K562 (cell line): ENCODE measurements at regions not wholly inside any gene's neighbourhood (a gene's known extent, or its start where the extent isn't known, plus 50 kb on each side); places are given as distances from the start of the nearest gene placed in this dataset.
A peak's percentile ranks its signal among the peaks of the same experiment; 100 is the strongest.

Experiments
- C11orf30 ChIP-seq: fragments of 450-650 bp; IDR thresholded peaks from 2 replicates; pipeline ENCODE4 v1.6.1; 2016; ENCODE audit warnings: low read depth, mild to moderate bottlenecking
- CBFA2T2 ChIP-seq: fragments of 450-650 bp; conservative IDR thresholded peaks from 2 replicates; pipeline ENCODE4 v1.6.1; 2017; ENCODE audit warnings: mild to moderate bottlenecking
- DPF2 ChIP-seq: fragments of 450-650 bp; IDR thresholded peaks from 2 replicates; pipeline ENCODE4 v1.6.1; 2016
- HDAC1 ChIP-seq, 2 experiments: fragments of 450-650 bp; IDR thresholded peaks; 2 replicates each; pipeline ENCODE4 v1.6.1; 2016 to 2017; ENCODE audit warnings: inconsistent platforms in 1 of 2, mild to moderate bottlenecking in 1 of 2, moderate library complexity in 1 of 2
- ILK ChIP-seq: fragments of 450-650 bp; IDR thresholded peaks from 2 replicates; pipeline ENCODE4 v1.6.1; 2016; ENCODE audit warnings: missing genetic modification characterization, low read depth, mild to moderate bottlenecking, missing compliant biosample characterization, moderate library complexity, borderline replicate concordance
- MAFK ChIP-seq: IDR thresholded peaks from 2 replicates; pipeline ENCODE4 v1.6.1; 2011; ENCODE audit warnings: low read length, improper control_type of control experiment
- RAD21 ChIP-seq, 2 experiments: fragments of 250-450 bp in 1 of 2; fragments of 450-650 bp in 1 of 2; sonication (Bioruptor Pico) in 1 of 2; formaldehyde crosslinking in 1 of 2; IDR thresholded peaks in 1 of 2; conservative IDR thresholded peaks in 1 of 2; 2 replicates each; pipeline versions ENCODE4 v1.4.0 to v1.8.0; 2020 to 2022; ENCODE audit warnings: mild to moderate bottlenecking in 2 of 2, moderate library complexity in 1 of 2
- TCF3 ChIP-seq: sonication (generic); formaldehyde crosslinking; IDR thresholded peaks from 2 replicates; pipeline ENCODE4 v1.4.0; 2020; ENCODE audit warnings: mild to moderate bottlenecking, missing genetic modification reagents
- THRAP3 ChIP-seq: fragments of 450-650 bp; IDR thresholded peaks from 2 replicates; pipeline ENCODE4 v1.6.1; 2016; ENCODE audit warnings: mild to moderate bottlenecking, inconsistent platforms, borderline replicate concordance
- ZNF395 ChIP-seq: fragments of 200-800 bp; sonication (Bioruptor generic); IDR thresholded peaks from 2 replicates; pipeline ENCODE4 v1.6.1; 2017; ENCODE audit warnings: missing genetic modification characterization, missing compliant biosample characterization
- TF ChIP-seq, protein P1 (sequence below): fragments of 450-650 bp; IDR thresholded peaks from 2 replicates; pipeline ENCODE4 v1.6.1; 2016; ENCODE audit warnings: mild to moderate bottlenecking, moderate library complexity
- TF ChIP-seq, protein P2 (sequence below): sonication (generic); formaldehyde crosslinking; IDR thresholded peaks from 2 replicates; pipeline ENCODE4 v1.8.0; 2022; ENCODE audit warnings: mild to moderate bottlenecking, missing genetic modification reagents, borderline replicate concordance

DNA sequence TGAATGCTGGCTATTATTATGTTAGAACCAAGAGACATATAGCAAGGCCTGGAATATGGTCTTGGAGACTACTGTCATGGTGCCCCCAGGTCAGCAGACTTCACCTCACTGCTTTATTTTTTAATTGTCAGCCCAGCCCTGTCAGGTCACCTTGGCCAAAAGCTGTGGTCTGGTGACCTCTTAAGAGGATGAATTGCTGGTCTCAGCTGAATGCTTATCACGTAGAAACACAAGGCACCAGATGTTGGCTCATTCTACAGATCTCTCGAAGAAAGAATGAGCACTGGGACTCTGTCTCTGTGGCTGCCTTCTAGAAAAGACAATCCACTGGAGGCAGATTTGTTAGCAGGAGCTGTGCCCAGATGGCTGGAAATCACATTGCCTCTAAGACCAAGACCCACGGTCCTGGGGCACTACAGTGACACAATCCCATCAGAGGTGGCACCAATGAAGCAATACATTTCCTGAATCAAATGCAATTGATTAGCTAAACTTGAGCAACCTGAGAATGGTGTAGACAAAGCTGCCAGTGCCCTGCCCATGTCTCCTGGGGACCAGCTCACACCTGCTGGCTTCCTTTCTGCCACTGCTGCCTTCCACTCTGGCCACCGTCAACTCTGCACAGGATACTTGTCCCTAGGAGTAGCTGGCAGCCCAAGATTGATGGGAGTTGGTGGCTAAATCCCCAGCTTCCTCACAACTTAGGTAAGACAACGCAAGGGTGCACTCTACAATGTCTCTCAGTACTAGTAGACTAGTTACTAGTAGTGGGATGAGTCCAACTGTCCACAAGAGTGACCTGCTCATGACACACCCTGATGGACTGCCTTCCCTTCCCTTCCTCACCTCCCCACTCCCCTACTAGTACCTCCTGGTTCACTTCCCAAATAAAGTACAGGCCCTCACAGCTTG is 384.9 kb upstream of the PROK2 start (continued):
- TF ChIP-seq, protein P1, sequence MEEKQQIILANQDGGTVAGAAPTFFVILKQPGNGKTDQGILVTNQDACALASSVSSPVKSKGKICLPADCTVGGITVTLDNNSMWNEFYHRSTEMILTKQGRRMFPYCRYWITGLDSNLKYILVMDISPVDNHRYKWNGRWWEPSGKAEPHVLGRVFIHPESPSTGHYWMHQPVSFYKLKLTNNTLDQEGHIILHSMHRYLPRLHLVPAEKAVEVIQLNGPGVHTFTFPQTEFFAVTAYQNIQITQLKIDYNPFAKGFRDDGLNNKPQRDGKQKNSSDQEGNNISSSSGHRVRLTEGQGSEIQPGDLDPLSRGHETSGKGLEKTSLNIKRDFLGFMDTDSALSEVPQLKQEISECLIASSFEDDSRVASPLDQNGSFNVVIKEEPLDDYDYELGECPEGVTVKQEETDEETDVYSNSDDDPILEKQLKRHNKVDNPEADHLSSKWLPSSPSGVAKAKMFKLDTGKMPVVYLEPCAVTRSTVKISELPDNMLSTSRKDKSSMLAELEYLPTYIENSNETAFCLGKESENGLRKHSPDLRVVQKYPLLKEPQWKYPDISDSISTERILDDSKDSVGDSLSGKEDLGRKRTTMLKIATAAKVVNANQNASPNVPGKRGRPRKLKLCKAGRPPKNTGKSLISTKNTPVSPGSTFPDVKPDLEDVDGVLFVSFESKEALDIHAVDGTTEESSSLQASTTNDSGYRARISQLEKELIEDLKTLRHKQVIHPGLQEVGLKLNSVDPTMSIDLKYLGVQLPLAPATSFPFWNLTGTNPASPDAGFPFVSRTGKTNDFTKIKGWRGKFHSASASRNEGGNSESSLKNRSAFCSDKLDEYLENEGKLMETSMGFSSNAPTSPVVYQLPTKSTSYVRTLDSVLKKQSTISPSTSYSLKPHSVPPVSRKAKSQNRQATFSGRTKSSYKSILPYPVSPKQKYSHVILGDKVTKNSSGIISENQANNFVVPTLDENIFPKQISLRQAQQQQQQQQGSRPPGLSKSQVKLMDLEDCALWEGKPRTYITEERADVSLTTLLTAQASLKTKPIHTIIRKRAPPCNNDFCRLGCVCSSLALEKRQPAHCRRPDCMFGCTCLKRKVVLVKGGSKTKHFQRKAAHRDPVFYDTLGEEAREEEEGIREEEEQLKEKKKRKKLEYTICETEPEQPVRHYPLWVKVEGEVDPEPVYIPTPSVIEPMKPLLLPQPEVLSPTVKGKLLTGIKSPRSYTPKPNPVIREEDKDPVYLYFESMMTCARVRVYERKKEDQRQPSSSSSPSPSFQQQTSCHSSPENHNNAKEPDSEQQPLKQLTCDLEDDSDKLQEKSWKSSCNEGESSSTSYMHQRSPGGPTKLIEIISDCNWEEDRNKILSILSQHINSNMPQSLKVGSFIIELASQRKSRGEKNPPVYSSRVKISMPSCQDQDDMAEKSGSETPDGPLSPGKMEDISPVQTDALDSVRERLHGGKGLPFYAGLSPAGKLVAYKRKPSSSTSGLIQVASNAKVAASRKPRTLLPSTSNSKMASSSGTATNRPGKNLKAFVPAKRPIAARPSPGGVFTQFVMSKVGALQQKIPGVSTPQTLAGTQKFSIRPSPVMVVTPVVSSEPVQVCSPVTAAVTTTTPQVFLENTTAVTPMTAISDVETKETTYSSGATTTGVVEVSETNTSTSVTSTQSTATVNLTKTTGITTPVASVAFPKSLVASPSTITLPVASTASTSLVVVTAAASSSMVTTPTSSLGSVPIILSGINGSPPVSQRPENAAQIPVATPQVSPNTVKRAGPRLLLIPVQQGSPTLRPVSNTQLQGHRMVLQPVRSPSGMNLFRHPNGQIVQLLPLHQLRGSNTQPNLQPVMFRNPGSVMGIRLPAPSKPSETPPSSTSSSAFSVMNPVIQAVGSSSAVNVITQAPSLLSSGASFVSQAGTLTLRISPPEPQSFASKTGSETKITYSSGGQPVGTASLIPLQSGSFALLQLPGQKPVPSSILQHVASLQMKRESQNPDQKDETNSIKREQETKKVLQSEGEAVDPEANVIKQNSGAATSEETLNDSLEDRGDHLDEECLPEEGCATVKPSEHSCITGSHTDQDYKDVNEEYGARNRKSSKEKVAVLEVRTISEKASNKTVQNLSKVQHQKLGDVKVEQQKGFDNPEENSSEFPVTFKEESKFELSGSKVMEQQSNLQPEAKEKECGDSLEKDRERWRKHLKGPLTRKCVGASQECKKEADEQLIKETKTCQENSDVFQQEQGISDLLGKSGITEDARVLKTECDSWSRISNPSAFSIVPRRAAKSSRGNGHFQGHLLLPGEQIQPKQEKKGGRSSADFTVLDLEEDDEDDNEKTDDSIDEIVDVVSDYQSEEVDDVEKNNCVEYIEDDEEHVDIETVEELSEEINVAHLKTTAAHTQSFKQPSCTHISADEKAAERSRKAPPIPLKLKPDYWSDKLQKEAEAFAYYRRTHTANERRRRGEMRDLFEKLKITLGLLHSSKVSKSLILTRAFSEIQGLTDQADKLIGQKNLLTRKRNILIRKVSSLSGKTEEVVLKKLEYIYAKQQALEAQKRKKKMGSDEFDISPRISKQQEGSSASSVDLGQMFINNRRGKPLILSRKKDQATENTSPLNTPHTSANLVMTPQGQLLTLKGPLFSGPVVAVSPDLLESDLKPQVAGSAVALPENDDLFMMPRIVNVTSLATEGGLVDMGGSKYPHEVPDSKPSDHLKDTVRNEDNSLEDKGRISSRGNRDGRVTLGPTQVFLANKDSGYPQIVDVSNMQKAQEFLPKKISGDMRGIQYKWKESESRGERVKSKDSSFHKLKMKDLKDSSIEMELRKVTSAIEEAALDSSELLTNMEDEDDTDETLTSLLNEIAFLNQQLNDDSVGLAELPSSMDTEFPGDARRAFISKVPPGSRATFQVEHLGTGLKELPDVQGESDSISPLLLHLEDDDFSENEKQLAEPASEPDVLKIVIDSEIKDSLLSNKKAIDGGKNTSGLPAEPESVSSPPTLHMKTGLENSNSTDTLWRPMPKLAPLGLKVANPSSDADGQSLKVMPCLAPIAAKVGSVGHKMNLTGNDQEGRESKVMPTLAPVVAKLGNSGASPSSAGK, result peak; percentile 68
- peak in 1 of 2 experiments; percentile 35; a peak in 1 of 4 replicates for TF ChIP-seq HDAC1 (IDR thresholded peaks at IDR 0.05)
- TF ChIP-seq CBFA2T2, result peak; percentile 93
- peak; percentile 89 for TF ChIP-seq DPF2
- TF ChIP-seq TCF3, result peak; percentile 96
- TF ChIP-seq ZNF395, result peak; percentile 71; the same call in 1 of the 2 replicates
- peak in 1 of 2 experiments; percentile 32; a peak in 1 of 4 replicates for TF ChIP-seq RAD21 (CRISPR knock-in tag; conservative IDR thresholded peaks at IDR 0.05 in 1 of 2, IDR thresholded peaks at IDR 0.05 in 1 of 2)
- no peak for TF ChIP-seq ILK (tag)
- TF ChIP-seq MAFK, result peak; percentile 79
- TF ChIP-seq C11orf30, result peak; percentile 55
- TF ChIP-seq, protein P2, sequence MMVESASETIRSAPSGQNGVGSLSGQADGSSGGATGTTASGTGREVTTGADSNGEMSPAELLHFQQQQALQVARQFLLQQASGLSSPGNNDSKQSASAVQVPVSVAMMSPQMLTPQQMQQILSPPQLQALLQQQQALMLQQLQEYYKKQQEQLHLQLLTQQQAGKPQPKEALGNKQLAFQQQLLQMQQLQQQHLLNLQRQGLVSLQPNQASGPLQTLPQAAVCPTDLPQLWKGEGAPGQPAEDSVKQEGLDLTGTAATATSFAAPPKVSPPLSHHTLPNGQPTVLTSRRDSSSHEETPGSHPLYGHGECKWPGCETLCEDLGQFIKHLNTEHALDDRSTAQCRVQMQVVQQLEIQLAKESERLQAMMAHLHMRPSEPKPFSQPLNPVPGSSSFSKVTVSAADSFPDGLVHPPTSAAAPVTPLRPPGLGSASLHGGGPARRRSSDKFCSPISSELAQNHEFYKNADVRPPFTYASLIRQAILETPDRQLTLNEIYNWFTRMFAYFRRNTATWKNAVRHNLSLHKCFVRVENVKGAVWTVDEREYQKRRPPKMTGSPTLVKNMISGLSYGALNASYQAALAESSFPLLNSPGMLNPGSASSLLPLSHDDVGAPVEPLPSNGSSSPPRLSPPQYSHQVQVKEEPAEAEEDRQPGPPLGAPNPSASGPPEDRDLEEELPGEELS (CRISPR knock-in tag), result no peak
- TF ChIP-seq THRAP3, result no peak
